NCI-H526 (cell line): ENCODE measurements at regions not wholly inside any gene's neighbourhood (a gene's known extent, or its start where the extent isn't known, plus 50 kb on each side); places are given as distances from the start of the nearest gene placed in this dataset.
"Not testable (repeated sequence)": the region's sequence is repeated elsewhere in the genome, so short reads cannot be mapped to it uniquely, and the experiment has no call there.

Experiments
- DNase-seq, 2 experiments: peaks; one replicate each; lab custom pipeline; 2025; lab: John Stamatoyannopoulos, UW

DNA sequence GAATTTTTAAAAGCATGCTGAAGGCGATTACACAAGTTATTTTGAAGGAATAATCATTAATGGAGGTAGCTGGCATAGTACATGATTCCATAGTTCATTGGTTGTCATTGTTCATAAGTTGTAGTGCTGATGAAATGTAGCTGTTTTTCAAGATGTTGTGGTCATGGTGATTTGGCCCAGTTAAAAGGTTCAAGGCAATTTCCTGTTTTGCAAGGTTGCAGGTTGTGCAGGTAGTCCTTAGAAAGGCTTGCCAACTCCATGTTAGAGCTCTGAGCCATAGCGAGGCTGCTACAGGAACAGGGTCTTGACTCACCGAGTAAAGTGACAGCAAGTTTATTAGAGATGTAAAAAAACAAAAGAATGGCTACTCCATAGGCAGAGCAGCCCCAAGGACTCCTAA lies 95.8 kb upstream of the CHORDC1 start:
- no peak for DNase-seq

DNA sequence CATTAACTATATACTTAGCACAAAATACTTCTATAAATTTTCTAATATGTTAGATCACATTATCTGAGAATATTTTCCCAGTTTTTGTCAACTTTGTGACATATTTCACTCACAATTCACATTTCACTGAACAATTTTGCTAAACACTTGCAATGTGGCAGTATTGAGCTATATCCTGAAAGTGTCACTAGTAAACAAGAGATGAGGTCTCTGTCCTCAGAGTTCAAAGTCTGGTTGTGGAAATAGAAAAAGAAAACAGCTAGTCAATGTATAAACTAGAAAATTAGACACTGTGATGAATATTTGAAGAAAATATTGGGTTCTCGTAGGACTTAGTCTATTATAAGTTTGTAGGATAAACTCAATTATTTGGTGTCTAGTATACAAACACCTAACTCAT lies 87.4 kb upstream of the CHORDC1 start:
- peak in 1 of 2 experiments; percentile 16 for DNase-seq

- no peak for DNase-seq
These were observed 86.8 kb upstream of the CHORDC1 start for GRCh38 chr11:90309693-90310092.

DNA sequence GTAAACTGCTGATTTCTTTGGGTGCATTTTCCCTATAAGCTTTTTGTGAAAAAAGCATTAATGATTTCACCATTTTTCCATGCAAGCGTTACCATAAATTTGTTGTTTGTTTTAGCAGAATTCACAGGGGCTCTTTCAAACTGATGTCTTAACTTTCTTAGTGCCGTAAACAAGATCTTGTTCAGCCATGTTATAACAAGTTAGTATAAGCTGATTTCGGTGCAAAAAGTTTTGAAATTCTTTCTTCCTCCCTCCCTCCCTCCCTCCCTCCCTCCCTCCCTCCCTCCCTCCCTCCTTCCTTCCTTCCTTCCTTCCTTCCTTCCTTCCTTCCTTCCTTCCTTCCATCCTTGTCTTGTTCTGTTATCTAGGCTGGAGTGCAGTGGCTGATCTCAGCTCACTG lies 71.7 kb upstream of the CHORDC1 start:
- no peak for DNase-seq

DNA sequence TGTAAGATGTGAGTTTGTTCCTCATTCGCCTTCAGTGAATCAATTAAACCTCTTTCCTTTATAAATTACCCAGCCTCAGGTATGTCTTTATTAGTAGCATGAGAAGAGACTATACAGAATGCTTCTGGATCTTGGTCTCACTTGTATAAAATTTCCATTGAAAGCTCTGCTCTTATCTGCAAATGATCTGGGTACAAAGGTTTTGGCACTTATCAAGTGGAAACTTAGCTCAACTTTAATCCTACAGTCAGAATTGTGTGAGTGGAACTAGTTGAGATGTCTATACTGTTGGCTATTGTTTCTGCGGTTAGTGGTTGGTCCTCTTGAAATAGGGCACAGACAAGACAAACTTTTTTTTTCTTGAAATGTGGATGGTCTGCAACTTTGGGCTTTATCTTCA lies 71.2 kb upstream of the CHORDC1 start:
- no peak for DNase-seq

DNA sequence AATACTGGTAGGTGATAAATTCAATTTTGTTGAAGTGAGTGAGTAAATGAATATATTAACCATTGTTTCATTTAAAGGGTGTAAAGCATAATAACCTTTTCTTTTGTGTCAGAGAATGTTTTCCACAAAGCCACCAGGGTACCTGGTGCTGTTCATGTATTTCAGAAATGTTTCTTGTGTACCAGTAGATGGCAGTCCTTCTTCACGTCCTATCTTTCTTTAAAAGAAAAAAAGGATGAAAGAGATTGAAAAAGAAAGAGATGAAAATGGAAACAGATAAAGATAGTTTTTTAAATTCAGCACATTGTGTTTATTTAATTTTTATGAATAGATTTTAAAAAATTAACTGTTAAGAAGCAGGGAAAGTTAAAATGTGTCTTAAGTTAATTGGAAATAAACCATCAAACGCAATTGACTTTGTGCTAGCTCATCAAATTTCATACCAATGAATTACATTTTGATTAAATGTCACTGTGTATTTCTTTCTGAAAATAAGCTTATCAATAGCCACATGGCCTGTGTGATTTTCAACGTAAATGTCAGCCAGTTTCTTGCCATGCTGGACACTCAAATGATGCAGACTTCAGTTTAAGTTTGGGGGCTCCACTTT lies 65.5 kb upstream of the CHORDC1 start:
- peak; percentile 25 to 57 for DNase-seq

DNA sequence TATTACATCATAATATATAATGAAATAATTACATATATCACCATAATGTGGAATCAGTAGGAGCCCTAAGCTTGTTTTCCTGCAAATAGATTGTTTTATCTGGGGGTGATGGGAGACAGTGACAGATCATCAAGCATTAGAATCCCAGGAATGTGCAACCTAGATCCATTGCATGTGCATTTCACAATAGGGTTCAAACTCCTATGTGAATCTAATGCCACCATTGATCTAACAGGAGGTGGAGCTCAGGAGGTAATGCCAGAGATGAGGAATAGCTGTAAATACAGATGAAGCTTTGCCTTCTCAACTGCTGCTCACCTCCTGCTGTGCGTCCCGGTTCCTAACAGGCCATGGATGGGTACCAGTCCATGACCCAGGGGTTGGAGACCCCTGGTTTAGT lies 63.8 kb upstream of the CHORDC1 start:
- DNase-seq: no peak

- no peak for DNase-seq
These were observed 61.3 kb upstream of the CHORDC1 start for GRCh38 chr11:90284171-90284570.

GRCh38 chr11:90282551-90283071 lies 59.8 kb upstream of the CHORDC1 start:
- DNase-seq: not testable (repeated sequence)

DNA sequence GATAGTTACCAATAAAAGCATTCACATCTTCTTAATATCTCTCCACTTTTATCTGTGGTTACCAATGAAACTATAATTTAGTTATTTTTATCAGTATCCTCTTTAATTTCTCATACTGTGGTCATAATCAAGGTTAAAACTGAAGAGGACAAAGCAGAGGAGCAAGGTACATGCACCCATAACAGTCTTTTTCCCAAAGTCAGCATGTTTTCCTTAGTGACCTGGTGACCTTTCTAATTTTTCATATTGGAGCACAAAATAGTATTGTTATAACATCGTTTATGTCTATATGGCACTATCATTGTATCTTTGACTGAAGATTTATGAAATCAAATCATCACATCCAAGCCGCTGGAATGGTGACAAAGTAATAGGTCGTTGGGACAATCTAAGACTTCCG lies 51.5 kb upstream of the CHORDC1 start:
- DNase-seq: no peak
